ENCODE measurements at regions not wholly inside any gene's neighbourhood (a gene's known extent, or its start where the extent isn't known, plus 50 kb on each side); places are given as distances from the start of the nearest gene placed in this dataset.

DNA sequence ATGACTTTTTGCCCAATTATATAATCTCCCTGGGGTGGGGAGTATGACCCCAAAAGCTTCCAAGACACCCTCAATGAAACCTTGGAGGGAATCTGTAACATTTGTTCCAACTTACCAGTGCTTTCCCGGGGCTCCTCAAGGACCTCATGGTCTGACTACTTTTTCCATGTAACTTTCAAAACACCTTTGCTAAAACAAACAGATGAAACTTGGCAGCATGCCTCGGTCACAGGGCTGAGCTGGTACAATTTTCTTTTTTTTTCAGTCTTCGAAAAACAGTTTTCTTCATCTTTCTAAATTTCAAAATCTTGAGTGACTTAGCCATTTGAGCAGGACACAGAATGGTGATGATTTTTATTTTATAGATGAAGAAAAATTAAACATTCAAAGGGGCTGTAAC is 241.2 kb downstream of the BMP7 start:
- in situ Hi-C loops (cut with HindIII; ENCODE audit: low sequenced_read_pairs): no loop called here
- no peak for DNase-seq (ENCODE audit: low spot score)

DNA sequence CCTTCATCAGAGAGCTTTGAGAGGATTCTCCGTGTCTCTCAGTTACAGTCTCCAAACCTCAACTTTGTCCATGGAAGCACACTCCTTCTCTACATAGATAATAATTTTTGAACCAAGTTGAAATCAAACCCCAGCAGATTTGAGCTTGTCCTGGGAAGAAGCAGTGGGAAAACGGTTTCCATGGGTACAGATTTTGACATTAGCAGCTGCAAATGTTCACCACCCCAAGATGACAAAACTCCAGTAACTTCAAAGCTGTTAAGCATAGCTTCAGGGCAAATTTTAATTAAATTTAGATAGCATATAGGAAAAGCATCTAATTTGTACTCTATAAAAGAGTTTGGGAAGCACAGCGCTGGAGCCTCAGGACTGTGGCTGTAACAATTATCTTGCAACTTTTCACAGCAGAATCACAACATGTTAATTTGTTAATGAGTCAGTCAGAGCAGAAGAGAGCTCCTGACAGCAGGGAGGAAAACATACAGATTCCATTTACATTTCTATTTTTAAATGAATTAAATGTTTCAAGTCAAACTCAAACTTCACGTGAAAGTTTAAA is 240.7 kb downstream of the BMP7 start:
- no peak for DNase-seq (ENCODE audit: low spot score)
- in situ Hi-C loops (cut with HindIII; ENCODE audit: low sequenced_read_pairs): no loop called here

DNA sequence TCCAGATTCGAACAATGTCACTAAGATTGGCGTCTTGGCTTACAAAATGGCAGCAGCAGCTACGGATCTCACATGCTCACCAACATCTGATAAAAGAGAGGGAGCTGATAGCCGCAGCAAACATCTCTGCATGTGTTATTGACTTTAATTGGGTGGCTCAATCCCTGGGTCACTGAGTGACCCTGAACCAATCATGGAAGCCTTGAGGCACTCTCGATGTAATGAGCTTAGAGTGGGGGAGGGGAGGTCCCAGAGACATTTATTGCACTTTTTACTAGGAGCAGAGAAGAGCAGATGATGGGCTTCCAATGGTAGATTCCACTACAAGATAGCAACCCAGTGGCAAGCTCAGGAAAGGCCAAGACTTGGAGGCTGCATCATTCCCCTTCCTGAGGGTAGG is 238.7 kb downstream of the BMP7 start:
- in situ Hi-C loops (cut with HindIII; ENCODE audit: low sequenced_read_pairs): no loop called here
- DNase-seq (ENCODE audit: low spot score): no peak

DNA sequence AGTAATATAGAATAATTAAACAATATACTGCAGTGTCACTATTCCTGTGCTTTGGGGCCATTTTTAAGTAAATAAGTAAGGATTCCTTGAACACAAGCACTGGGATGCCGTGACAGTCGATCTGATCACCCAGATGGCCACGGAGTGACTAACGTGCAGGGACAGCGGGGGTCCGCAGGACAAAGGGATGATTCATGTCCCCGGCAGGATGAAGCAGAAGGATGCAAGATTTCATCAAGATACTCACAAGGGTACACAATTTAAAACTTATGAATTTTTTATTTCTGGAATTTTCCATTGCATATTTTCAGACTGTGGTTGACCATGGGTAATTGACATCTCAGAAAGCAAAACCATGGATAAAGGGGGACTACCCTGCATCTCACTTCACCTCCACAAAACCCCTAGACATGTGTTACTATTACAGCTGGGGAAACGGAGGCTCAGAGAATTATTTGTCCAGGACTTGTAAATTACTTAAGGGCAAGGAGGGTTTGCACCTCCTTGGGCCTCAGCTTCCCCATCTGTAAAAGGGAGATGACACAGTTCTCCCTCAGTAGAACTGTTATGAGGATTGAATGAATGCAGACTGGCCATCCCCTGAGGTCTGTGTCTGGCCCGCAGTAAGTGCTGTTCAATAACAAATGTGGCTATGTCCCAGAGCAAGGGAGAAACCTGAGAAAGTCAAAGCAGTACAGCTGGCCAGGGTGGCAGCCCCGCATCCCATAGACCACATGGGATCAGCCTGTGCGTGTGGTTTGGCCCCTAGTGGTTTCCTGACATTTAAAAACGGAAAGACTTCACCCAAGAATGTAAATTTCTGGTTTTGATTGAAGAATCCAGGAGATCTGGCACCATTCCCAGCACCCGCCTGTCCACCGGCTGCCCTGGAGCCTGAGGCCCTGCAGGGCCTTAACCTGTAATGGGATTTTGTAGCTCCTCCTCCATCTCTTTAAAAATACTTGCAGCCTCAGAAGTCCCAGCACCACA is 235.5 kb downstream of the BMP7 start:
- DNase-seq (ENCODE audit: low spot score): no peak

DNA sequence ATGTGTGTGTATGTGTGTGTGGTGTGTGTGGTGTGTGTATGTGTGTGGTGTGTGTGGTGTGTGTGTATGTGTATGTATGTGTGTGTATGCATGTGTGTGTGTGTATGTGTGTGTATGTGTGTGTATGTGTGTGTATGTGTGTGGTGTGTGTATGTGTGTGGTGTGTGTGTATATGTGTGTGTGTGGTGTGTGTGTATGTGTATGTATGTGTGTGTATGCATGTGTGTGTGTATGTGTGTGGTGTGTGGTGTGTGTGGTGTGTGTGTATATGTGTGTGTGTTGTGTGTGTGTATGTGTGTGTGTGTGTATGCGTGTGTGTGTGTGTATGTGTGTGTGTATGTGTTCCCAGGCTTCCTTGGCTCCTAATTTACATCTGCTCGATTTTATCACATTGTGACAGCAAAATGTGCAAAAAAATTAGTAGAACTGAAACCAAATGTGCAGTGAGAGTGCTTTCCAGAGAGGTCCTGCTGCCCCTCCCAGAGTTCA is 234.5 kb downstream of the BMP7 start:
- in situ Hi-C loops (cut with HindIII; ENCODE audit: low sequenced_read_pairs): no loop called here
- DNase-seq (ENCODE audit: low spot score): no peak

More for the DNA sequence above, 235.5 kb downstream of the BMP7 start:
- in situ Hi-C loops (cut with HindIII; ENCODE audit: low sequenced_read_pairs): no loop called here

DNA sequence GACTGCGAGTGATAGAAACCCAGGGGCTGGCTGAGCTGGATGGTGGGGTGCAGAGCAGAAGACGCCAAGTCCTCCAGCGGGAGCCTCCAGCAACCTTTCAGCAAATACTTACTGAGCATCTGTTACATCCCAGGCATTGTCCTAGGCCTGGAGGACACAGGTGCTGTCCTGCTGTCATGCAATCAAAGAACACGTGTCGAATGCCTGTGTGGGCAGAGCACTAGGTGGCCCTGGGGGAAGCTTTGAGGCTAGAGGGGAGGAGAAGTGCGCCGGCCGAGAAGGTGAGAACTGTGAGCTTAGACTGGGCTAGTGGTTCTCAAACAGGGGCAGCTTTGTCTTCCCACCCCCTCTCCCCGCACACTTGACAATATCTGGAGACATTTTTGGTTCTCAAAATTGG is 233.6 kb downstream of the BMP7 start:
- no peak for DNase-seq (ENCODE audit: low spot score)
- in situ Hi-C loops (cut with HindIII; ENCODE audit: low sequenced_read_pairs): no loop called here

DNA sequence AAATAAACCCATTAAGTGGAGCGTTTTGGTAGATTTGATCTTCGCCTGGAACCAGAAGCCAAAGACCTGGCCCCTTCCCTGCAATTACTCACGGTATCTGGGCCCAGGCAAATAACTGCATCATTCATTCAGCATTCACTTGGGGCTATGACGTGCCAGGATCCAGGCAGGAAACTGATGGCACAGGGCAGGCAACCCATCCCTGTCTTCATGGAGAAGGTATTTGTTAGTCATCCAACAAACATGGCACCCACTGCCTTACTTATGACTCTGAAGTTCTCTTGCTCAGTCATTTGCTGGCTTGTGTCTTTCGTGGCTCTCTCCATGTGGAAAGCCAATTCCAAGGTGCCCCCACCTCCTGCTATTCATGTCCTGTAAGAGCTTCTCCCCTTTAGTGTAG is 232.4 kb downstream of the BMP7 start:
- DNase-seq (ENCODE audit: low spot score): no peak
- in situ Hi-C loops (cut with HindIII; ENCODE audit: low sequenced_read_pairs): no loop called here

DNA sequence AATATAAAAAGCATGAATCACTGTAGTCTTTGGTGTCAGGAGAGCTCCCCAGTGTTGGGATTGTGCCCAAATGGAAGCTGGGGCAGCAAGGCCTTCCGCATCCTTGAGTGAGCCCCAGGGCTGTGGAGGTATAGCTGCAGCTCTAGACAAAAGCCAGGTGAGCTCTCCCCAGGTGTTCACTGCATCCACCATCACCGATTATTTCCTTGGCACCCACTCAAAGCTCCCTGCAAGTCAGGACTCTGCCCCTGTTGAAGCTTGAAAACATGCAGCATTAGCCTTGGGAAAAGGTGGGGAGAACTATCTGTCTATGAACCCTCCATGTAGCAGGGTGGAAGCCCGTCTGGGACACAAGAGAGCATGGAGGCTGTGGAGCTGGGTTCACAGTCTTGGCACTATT is 228.8 kb downstream of the BMP7 start:
- no peak for DNase-seq (ENCODE audit: low spot score)
- in situ Hi-C loops (cut with HindIII; ENCODE audit: low sequenced_read_pairs): no loop called here

DNA sequence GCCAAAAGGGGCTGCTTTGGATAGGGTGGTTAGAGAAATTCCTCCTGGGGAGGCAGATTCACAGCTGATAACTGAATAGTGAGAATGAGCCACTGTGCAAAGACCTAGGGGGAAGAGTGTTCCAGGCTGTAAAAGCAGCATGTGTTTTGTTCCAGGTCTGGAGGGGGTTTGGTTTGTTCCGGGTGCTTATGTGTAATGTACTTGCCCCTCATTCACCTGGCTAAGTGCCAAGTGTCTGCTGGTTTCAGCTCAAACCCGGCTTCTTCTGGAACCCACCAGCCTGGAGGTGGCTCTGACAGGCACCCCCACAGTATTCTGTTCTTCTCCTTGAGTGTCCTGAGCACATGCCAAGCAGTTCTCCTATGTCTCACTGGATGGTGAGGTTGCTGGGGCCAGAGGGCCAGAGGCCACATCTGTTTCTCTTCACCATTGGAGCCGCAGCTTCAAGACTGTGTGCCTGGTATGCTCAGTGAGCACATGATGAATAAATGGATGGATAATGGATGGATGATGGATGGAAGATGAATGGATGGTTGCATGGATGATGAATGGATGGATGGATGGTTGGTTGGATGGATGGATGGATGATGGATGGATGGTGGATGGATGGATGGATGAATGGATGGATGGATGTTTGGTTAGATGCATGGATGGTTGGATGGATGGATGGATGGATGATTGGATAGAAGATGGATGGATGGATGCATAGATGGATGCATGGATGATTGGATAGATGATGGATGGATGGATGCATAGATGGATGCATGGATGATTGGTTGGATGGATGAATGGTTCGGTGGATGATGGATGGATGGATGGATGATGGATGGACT is 227.6 kb downstream of the BMP7 start:
- no peak for DNase-seq (ENCODE audit: low spot score)
- in situ Hi-C loops (cut with HindIII; ENCODE audit: low sequenced_read_pairs): no loop called here

DNA sequence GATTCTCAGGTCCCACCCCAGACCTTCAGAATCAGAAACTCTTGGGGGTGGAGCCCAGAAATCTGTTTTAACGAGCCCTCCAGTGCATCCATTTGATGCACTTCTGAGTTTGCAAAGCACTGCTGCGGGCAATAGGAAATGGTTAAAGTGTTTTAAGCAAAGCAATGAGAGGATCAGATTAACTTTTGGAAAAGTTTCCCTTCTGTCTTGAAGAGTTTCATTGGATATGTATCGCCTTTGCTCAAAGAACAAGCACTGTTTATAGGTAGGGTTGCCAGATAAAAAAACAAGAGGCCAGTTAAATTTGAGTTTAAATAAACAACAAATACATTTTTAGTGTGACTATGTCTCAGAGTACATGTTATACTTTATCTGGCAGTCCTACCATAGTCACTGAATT is 226.0 kb downstream of the BMP7 start:
- in situ Hi-C loops (cut with HindIII; ENCODE audit: low sequenced_read_pairs): no loop called here
- DNase-seq (ENCODE audit: low spot score): no peak

DNA sequence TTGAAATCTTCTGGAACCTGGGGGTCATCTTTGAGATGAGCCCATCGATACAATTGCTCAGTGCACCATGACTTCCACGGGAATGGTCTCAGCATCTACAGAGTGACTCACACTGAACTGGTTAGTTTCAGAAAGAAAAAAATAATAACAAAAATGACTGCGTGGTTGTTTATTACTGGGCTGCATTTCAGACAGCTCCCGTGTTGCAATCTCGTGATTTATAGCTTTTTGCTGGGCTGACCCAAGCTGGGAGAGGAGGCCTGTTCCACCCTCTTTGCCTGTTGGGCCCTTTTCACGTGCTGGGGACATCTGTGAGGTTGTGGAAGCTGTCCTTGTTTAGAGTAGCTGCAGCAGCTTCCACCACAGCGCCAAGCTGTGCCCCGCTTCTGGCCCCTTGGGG is 225.5 kb downstream of the BMP7 start:
- in situ Hi-C loops (cut with HindIII; ENCODE audit: low sequenced_read_pairs): no loop called here
- no peak for DNase-seq (ENCODE audit: low spot score)

DNA sequence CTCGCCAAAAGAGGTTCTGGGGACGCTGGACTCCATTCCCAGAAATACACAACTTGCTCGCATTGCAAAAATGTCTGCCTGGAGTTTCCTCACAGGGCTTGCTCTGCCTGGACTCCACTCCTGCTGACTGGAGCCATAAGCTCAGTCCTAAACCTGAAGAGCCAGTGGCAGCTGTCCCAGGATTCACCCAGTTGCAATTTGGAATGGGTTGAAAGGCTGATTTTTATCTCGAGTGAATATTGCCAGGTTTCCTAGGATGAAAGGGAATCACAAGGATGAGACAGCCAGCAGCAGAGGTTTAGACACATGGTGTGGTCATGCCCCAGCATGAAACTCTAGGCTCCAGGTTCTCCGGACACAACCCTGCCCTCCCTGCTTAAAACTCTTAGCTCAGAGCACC is 223.3 kb downstream of the BMP7 start:
- in situ Hi-C loops (cut with HindIII; ENCODE audit: low sequenced_read_pairs): no loop called here
- no peak for DNase-seq (ENCODE audit: low spot score)

DNA sequence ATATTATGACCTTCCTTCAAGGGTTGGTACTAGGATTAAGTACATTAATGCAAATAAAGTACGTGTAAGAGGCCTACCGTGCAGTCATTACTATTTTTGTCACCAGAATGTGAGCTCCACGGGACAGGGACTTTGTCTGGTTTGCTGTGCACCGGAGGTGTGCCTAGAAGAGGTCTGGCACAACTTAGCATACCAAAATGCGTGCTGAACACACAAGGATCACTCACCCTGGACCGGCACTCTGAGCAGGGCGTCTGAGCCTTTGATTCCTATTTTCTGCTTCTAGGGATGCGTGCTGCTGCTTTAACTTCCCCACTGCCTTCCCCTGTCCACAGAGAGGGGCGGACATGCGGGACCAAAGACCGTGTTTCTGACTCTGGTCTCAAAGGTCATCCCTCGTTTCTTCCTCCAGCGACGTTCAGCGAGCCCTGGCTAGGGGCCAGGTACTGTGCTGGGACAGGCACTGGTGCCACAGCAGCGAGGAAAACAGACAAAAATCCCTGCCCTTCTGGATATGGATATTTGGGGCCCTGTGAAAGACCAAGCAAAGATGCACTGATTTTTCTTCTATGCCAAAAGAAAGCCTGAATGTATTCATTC is 222.7 kb downstream of the BMP7 start:
- in situ Hi-C loops (cut with HindIII; ENCODE audit: low sequenced_read_pairs): no loop called here
- no peak for DNase-seq (ENCODE audit: low spot score)

DNA sequence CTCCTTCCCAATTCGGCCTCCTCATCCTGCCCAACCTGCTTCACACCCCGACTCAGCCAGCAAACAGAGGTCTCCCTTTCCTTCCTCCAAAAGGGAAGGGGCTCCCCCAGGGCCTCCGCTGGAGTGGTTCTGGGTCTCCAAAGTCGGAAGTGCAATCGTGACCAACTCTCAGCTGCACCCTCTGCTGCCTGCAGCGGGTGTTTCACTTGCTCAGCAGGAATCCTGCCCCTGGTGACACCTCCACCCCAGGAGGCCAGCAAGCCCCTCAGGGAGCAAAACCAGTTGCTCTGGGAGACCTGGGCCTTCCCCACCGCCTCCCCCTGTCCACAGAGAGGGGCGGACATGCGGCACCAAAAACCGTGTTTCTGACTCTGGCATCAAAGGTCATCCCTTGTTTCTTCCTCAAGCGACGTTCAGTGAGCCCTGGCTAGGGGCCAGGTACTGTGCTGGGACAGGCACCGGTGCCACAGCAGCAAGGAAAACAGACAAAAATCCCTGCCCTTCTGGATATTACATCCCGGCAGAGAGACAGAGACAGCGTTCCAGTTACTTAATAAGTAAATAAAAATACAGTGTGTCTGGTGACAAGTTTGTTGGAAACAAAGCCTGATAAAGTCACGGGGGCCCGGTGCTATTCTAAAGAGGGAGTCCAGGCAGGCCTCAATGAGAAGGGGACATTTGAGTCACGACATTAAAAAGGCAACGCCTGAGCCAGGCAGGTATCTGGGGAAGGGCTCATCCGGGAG is 219.0 kb downstream of the BMP7 start:
- DNase-seq (ENCODE audit: low spot score): no peak

DNA sequence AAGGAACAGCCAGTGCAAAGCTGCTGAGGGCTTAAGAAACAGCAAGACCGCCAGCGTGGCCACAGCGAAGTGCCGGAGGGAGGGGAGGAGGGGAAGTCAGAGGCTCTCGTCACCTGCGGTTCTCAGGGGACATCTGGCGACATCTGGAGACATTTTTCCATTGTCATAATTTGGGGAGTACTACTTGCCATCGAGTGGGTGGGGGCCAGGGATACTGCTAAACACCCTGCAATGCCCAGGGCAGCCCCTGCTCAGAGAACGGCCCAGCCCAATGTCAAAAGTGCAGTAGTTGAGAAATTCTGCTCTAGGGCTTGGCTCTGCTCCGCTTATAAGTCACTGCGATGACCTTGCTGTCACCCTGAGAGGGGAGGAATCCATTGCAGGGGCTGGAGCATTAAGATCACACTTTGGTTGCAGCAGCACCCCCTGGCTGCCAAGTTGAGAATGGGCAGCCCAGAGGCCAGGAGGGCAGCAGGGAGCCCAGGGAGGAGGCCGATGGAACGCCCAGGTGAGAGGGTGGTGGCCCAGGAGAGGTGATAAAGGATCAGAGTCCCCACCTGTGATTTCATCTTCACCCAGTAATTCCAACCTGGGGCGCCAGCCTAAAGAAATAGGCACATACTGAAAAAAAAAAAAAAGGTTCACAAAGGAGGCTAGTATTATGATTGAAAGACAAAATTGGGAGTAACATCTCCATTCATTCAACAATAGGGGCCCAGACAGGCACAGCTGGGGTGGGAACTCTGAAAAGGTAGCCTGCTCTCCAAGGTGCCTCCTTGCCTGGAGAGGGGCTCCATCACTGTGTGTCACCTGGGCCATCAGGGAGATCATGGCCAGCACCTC is 218.2 kb downstream of the BMP7 start:
- in situ Hi-C loops (cut with HindIII; ENCODE audit: low sequenced_read_pairs): no loop called here
- no peak for DNase-seq (ENCODE audit: low spot score)

More for the DNA sequence above, 219.0 kb downstream of the BMP7 start:
- in situ Hi-C loops (cut with HindIII; ENCODE audit: low sequenced_read_pairs): no loop called here

DNA sequence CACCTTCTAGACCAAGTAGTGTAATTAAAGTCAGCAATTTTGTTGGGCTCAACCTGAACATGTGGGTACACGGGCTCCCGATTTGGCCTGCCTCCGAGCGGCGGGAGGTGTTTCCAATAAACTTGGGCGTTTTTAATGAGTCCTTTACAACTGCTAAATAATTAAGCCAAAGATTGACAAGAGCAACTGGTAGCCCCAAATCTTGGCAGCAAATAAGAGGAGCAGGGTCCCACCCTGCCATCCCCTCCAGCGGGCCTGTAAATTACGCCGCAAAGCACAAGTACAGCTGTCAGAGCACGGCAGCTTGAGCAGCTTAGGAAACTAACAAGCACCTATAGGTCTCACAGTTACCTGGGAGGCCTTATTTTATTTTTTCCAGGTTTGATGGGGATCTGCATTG is 217.1 kb downstream of the BMP7 start:
- DNase-seq (ENCODE audit: low spot score): no peak
- in situ Hi-C loops (cut with HindIII; ENCODE audit: low sequenced_read_pairs): no loop called here

DNA sequence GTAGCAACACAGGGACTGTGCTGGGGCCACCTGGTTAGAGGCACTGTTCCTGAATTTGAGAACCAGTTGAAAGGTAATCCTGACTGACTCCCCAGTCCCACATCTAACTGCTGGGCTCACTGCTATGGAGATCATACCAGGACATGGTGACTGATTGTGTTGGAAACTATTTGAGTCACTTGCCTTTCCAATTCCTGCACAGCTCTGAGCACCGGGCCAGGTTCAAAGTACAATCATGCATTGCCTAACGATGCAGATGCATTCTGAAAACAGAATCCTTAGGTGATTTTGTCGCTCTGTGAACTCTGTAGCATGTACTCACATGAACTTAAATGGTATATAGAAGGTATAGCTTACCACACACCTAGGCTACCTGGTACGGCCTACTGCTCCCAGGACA is 215.3 kb downstream of the BMP7 start:
- in situ Hi-C loops (cut with HindIII; ENCODE audit: low sequenced_read_pairs): no loop called here
- no peak for DNase-seq (ENCODE audit: low spot score)

DNA sequence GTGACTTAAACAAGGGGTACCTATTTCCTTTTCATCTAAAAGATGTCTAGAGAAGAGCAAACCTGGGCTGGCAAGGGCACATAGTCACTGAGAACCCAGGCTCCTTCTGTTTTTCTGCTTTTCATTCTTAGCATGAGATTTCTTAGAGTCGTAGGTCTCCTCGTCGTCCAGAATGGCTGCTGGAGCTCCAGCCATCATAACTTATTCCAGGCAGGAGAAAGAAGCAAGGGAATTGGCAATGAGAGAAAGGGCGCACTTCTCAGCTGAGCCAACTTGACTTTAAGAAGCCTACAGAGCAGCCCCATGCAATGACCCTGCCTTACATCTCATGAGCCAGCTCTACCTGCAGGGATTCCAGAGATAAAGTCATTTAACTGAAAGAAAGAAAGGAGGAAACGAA is 213.4 kb downstream of the BMP7 start:
- in situ Hi-C loops (cut with HindIII; ENCODE audit: low sequenced_read_pairs): no loop called here
- no peak for DNase-seq (ENCODE audit: low spot score)

All from G401 (cell line).